AG09309 (cell line): ENCODE measurements at regions not wholly inside any gene's neighbourhood (a gene's known extent, or its start where the extent isn't known, plus 50 kb on each side); places are given as distances from the start of the nearest gene placed in this dataset.

Source experiments
- DNase-seq: peaks from one replicate; pipeline ENCODE4 v3.0.0-alpha.2; 2010; ENCODE audit warnings: low read depth
- H3K4me3 ChIP-seq: 2 replicates; pipeline ENCODE4 v1.5.1; 2011; ENCODE audit warnings: mild to moderate bottlenecking, low read depth, low read length, moderate library complexity; ENCODE audit not compliant: control insufficient read depth
- CTCF ChIP-seq: IDR thresholded peaks from 2 replicates; pipeline ENCODE4 v1.5.1; 2011; ENCODE audit warnings: mild to moderate bottlenecking, low read depth, low read length, inconsistent platforms; ENCODE audit not compliant: insufficient read depth, control insufficient read depth; ENCODE audit errors: missing control alignments

- DNase-seq: no peak
- no peak overlapping the region for H3K4me3 ChIP-seq
- no peak for TF ChIP-seq CTCF
Observed at GRCh38 chr13:67758975-67759374, 528.8 kb upstream of the PCDH9 start.

GRCh38 chr13:67754012-67754411 lies 523.9 kb upstream of the PCDH9 start:
- no peak for DNase-seq
- no peak overlapping the region for H3K4me3 ChIP-seq
- no peak for TF ChIP-seq CTCF

GRCh38 chr13:67752759-67753158 lies 522.6 kb upstream of the PCDH9 start:
- no peak for DNase-seq
- TF ChIP-seq CTCF: no peak
- H3K4me3 ChIP-seq: no peak overlapping the region

GRCh38 chr13:67742478-67742877 lies 512.3 kb upstream of the PCDH9 start:
- H3K4me3 ChIP-seq: no peak overlapping the region
- no peak for DNase-seq
- TF ChIP-seq CTCF: no peak

GRCh38 chr13:67740871-67741535 lies 510.9 kb upstream of the PCDH9 start:
- DNase-seq: no peak

GRCh38 chr13:67736646-67737420 lies 506.7 kb upstream of the PCDH9 start:
- H3K4me3 ChIP-seq: no peak overlapping the region
- DNase-seq: no peak
- TF ChIP-seq CTCF: no peak

More at GRCh38 chr13:67740871-67741535, 510.9 kb upstream of the PCDH9 start:
- no peak for TF ChIP-seq CTCF
- no peak overlapping the region for H3K4me3 ChIP-seq
